Middle frontal gyrus (tissue), 1 donor: ENCODE measurements at regions not wholly inside any gene's neighbourhood (a gene's known extent, or its start where the extent isn't known, plus 50 kb on each side); places are given as distances from the start of the nearest gene placed in this dataset.

Experiments
- DNase-seq: peaks from one replicate; pipeline ENCODE4 v3.0.0-alpha.2; 2015; ENCODE audit warnings: low spot score; ENCODE audit errors: extremely low spot score

DNA sequence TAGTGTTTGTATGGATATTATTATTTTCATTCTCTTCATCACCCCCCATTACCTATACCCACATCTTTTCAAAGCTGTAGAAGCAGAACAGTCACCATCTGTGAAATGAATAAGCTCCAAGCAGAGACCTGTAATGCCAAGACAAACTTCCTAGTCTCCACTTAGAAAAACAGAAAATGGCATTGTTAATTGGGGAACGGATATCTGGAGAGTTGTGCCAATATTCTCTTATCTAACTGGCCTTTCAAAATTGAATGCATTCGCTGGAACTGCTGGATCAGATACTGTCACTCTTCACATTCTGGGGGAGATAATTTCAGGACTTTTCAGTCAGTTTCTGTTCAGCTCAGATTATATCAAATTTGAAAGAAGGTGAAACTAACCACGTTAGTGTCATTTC, 464.4 kb upstream of the GOT2 start:
- DNase-seq: no peak

DNA sequence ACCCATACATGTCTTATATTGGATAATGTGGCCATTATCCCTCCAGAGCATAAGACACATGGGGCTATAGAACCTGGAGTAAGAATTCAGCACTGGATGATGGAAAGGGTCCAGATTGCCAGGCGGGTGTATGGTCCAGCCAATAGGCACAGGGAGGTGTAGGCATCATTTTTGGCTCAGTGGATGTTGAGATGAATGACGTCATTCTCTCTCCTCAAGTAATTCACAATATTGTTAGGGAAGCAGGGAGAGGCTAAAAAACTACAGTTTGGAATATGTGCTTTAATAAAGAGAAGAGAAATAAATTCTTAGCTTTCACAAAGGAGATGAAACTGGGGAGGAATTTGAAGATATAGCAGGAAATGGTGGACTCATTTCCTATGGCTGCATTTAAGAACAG, 461.1 kb upstream of the GOT2 start:
- no peak for DNase-seq

DNA sequence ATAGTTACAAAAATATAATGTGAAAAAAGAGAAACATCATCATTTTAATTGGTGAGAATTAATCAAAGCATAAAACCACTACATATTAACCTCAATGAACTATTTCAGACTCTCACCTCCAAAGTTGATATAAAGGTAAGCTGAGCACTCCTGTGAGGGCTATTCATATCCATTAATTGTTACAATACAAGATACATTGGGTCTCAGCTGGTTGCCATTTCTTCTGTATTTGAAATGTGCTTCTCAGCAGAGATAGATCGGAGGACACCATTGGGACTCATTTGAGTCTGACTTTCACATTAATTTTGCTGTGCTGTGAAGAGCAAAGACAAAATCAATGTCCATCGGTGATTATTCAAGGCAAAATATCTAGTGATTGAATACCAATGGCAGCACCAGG, 459.5 kb upstream of the GOT2 start:
- DNase-seq: no peak

- no peak for DNase-seq
Measured at GRCh38 chr16:59192551-59193199, 458.6 kb upstream of the GOT2 start.

DNA sequence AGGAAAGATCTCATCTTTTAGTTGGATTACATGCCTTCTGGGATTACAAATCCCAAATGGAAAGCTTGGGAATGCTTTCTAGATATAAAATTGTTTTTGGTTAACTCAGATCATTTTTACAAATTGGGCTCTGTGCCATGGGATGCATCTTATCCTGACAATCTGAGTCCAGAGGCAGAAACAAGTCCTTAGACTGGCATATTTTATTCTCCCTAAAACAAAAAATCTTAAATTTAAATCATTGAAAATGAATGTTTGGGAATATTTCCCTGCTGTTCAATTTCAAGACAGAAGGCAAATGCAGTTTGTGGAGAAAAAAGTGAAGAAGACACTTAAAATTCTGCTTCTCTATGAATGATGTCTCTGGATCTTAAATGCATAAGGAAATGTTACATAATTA, 456.6 kb upstream of the GOT2 start:
- DNase-seq: no peak

- no peak for DNase-seq
Measured at GRCh38 chr16:59188029-59188428, 453.9 kb upstream of the GOT2 start.

DNA sequence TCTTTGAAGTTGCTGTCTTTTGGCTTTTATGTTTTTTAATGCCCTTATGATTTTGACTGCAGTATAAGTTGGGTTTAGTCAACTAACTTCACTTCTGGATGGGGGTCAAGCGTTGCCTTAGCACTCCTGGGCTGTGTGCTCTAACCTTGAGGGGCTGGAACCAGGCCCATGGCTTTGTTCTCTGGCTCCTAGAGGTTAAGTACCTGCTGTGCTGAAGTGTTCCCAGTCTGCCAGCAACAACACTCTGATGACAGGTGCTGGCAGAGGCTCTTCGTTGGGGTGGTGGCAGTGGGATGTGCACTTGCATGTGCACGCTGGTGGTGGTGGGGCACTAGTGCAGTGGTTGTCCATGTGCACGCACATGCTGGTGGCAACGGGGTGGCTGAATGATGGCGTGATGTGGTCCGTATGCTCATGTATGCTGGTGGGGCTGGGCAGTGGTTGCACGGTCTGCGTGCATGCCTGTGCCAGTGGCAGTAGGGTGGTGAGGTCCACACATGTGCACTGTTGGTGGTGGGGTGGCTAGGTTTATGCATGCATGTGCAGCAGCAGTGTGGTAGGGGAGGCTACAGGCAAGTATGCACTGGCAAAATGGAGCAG, 447.8 kb upstream of the GOT2 start:
- no peak for DNase-seq

DNA sequence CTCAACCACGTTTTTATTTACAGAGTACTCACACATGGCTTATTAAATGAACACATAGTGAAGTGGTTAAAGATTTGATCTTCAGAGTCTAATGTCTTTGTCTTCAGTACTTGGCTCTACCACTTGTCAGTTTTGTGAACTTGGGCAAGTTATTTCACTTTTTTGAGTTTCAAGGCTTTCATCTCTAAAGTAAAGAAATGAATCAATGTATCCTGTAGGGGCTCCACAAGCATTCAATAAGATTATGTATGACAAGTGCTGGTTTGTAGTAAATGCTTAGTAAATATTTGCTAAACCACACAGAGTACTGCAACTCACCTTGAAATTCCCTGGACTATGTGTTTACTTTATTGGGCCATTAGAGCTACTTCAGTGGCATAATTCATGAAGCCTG, 446.0 kb upstream of the GOT2 start:
- no peak for DNase-seq

DNA sequence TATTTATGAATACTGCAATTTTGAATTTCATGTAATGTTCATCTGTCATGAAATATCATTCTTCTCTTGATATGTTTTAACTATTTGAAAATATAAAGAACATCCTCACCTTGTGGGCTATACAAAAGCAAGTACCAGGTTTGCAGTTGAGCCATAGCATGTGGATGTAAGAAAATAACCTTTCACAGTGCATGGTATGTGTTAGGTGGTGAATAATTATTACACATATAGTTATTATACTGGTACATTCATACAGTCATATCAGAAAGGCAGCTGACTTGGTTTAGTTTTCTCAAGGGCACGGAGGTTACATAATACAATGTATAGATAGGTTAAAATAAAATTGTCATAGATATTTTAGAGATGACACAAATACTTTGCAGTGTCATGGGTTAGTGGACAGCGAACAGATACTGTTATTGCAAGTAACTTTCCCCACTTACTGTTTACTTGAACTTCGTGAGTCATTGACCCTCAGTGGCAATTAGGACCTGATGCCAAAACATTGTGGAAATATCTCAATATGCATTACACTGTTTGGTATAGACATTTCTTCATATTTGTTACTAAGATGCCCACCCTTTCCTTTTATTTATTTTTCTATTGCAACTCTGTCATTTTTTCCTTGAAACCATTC, 445.4 kb upstream of the GOT2 start:
- DNase-seq: no peak

GRCh38 chr16:59173408-59173831, 439.3 kb upstream of the GOT2 start:
- DNase-seq: no peak

GRCh38 chr16:59170099-59170712, 436.1 kb upstream of the GOT2 start:
- no peak for DNase-seq

DNA sequence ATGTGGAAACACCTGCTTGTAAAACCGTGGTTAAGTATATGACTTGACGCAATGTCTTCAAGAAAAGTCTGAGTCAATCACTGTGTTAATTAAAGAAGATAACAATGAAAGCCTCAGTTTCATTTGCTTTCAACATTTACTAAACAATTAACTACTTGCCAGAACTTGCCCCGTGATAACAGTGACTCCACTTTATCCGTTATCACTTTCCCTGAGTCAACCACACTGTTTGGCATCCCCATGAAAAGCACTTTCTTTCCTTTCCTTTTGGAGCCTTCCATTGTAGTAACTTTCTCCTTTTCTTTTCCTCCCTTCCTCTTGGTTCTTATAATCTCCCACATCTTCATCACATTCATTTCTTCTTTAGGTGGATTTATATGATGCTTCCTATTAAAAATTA, 435.1 kb upstream of the GOT2 start:
- DNase-seq: no peak

- no peak for DNase-seq
Measured at GRCh38 chr16:59168461-59169114, 434.5 kb upstream of the GOT2 start.

DNA sequence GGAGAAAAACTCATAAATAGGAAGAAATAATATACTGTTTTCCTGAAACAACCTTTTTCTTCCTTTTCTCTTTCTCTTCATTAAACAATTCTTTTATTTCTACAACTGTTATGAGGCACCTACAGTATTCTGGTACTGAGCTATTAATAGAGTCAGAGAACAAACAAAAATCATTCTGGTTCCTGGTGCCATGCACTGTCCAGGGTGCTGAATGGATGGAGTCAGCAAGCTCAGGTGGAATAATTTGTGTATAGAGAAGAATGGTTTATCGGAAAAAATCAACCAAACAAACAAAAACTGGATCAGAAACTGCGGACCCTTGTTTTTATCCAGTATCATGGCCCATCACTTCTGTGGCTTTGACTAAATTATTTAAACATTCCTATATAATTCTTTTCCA, 430.3 kb upstream of the GOT2 start:
- no peak for DNase-seq

GRCh38 chr16:59163371-59164055, 429.4 kb upstream of the GOT2 start:
- no peak for DNase-seq

DNA sequence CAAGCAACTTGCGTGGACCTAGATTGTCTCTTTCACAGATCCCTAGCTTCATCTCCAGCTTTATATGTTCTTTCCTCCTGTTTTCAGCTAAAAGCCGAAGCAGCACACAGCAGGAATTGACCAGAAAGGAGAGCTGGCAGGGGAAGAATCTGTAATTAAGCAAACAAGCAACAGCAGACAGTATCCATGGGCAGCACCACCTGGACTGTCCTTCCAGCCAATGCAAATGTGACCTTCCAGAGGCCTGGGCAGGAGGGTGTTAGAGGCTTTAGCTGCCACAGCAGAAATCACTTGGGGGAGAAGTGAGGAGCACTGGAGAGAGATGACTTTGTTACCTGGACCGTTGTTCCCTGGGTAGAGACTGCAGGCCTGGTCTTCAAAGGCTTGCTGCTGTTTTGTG, 427.6 kb upstream of the GOT2 start:
- DNase-seq: no peak

- DNase-seq: no peak
Measured at GRCh38 chr16:59154295-59154694, 420.2 kb upstream of the GOT2 start.

- DNase-seq: no peak
Measured at GRCh38 chr16:59148769-59149155, 414.6 kb upstream of the GOT2 start.

GRCh38 chr16:59148056-59148768, 414.1 kb upstream of the GOT2 start:
- no peak for DNase-seq

DNA sequence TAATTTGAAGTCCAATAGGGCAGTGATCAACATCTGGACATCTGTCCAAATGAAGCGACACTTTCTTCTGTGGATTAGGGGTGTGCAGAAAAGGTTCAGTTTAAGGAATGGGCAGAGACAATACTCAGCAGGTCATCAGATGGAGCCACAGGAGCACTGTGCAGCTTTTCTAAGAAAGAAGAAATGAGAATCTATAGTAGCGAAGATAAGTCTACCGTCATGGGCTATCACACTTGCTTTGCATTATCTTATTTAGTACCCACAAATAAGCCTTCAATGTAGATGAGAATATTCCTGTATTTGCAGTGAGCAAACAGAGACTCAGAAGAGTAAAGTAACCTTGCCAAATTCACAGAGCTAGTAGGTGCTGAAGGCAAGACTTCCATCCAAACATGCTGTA, 412.0 kb upstream of the GOT2 start:
- DNase-seq: no peak

GRCh38 chr16:59144841-59145240, 410.7 kb upstream of the GOT2 start:
- DNase-seq: no peak
